Adipocyte (in vitro differentiated cells): ENCODE measurements at regions not wholly inside any gene's neighbourhood (a gene's known extent, or its start where the extent isn't known, plus 50 kb on each side); places are given as distances from the start of the nearest gene placed in this dataset.
"Not testable (repeated sequence)": the region's sequence is repeated elsewhere in the genome, so short reads cannot be mapped to it uniquely, and the experiment has no call there.

Experiments
- DNase-seq: peaks from one replicate; pipeline ENCODE4 v3.0.0-alpha.2; 2015; ENCODE audit warnings: low read depth
- H3K27me3 ChIP-seq: replicated peaks from 2 replicates; pipeline ENCODE4 v1.7.0; 2013; ENCODE audit warnings: mild to moderate bottlenecking, low read length, moderate library complexity; ENCODE audit not compliant: control insufficient read depth, insufficient read depth
- H3K36me3 ChIP-seq: 2 replicates; pipeline ENCODE4 v1.7.0; 2013; ENCODE audit warnings: low read length, mild to moderate bottlenecking, moderate library complexity; ENCODE audit not compliant: control insufficient read depth, insufficient read depth, severe bottlenecking
- H3K4me1 ChIP-seq: 2 replicates; pipeline ENCODE4 v1.7.0; 2013; ENCODE audit warnings: mild to moderate bottlenecking, low read length, moderate library complexity; ENCODE audit not compliant: control insufficient read depth, insufficient read depth
- H3K4me3 ChIP-seq: 2 replicates; pipeline ENCODE4 v1.7.0; 2013; ENCODE audit warnings: mild to moderate bottlenecking, low read length, moderate library complexity
- H3K9ac ChIP-seq: 2 replicates; pipeline ENCODE4 v1.7.0; 2013; ENCODE audit warnings: mild to moderate bottlenecking, low read length, moderate library complexity
- H3K9me3 ChIP-seq: 2 replicates; pipeline ENCODE4 v1.7.0; 2013; ENCODE audit warnings: mild to moderate bottlenecking, low read length, moderate library complexity; ENCODE audit not compliant: control insufficient read depth

GRCh38 chr13:110044551-110045111 lies 258.2 kb upstream of the IRS2 start:
- no peaks in the 10 kb centered on the region for H3K27me3 ChIP-seq
- H3K9me3 ChIP-seq, result no peaks in the 10 kb centered on the region
- no peaks in the 10 kb centered on the region for H3K36me3 ChIP-seq
- peak overlapping the region; percentile 76 for H3K9ac ChIP-seq
- H3K4me1 ChIP-seq, result peaks cover 33% of the 10 kb centered on the region
- peak; percentile 5 for DNase-seq
- peak overlapping the region; percentile 70 for H3K4me3 ChIP-seq

- no peaks in the 10 kb centered on the region for H3K36me3 ChIP-seq
- H3K4me1 ChIP-seq, result peaks cover 28% of the 10 kb centered on the region
- no peak overlapping the region for H3K9ac ChIP-seq
- H3K9me3 ChIP-seq, result no peaks in the 10 kb centered on the region
- H3K27me3 ChIP-seq, result no peaks in the 10 kb centered on the region
- no peak overlapping the region for H3K4me3 ChIP-seq
- peak; percentile 58 for DNase-seq
Measured at GRCh38 chr13:110042253-110042950, 256.0 kb upstream of the IRS2 start.

GRCh38 chr13:110041638-110042037 lies 255.3 kb upstream of the IRS2 start:
- H3K4me3 ChIP-seq, H3K9me3 ChIP-seq, DNase-seq, H3K9ac ChIP-seq, H3K27me3 ChIP-seq, H3K36me3 ChIP-seq: not testable (repeated sequence)
- H3K4me1 ChIP-seq, result peaks cover 20% of the 10 kb centered on the region

- Histone ChIP-seq H3K9ac (no peak overlapping the region), H3K9me3 (no peaks in the 10 kb centered on the region), H3K36me3 (no peaks in the 10 kb centered on the region), H3K27me3 (no peaks in the 10 kb centered on the region), H3K4me1 (no peaks in the 10 kb centered on the region), H3K4me3 (no peak overlapping the region)
- no peak for DNase-seq
Measured at GRCh38 chr13:110037925-110038573, 251.7 kb upstream of the IRS2 start.

- no peak overlapping the region for H3K4me3 ChIP-seq
- DNase-seq, result no peak
- H3K27me3 ChIP-seq, result peaks cover 3% of the 10 kb centered on the region
- no peak overlapping the region for H3K9ac ChIP-seq
- no peaks in the 10 kb centered on the region for H3K4me1 ChIP-seq
- no peaks in the 10 kb centered on the region for H3K36me3 ChIP-seq
- H3K9me3 ChIP-seq, result no peaks in the 10 kb centered on the region
Measured at GRCh38 chr13:110036060-110036459, 249.7 kb upstream of the IRS2 start.

GRCh38 chr13:110034031-110034549 lies 247.7 kb upstream of the IRS2 start:
- Histone ChIP-seq H3K9me3 (no peaks in the 10 kb centered on the region), H3K4me3 (no peak overlapping the region), H3K9ac (no peak overlapping the region), H3K27me3 (peaks cover 6% of the 10 kb centered on the region), H3K36me3 (no peaks in the 10 kb centered on the region), H3K4me1 (no peaks in the 10 kb centered on the region)
- DNase-seq, result no peak

GRCh38 chr13:110032969-110033368 lies 246.6 kb upstream of the IRS2 start:
- Histone ChIP-seq H3K27me3 (peaks cover 6% of the 10 kb centered on the region), H3K9me3 (no peaks in the 10 kb centered on the region), H3K4me3 (no peak overlapping the region), H3K36me3 (no peaks in the 10 kb centered on the region), H3K9ac (no peak overlapping the region), H3K4me1 (no peaks in the 10 kb centered on the region)
- no peak for DNase-seq

GRCh38 chr13:110030394-110030928 lies 244.1 kb upstream of the IRS2 start:
- Histone ChIP-seq H3K4me3 (no peak overlapping the region), H3K4me1 (no peaks in the 10 kb centered on the region), H3K36me3 (no peaks in the 10 kb centered on the region), H3K9ac (no peak overlapping the region), H3K27me3 (peaks cover 6% of the 10 kb centered on the region), H3K9me3 (peaks cover 4% of the 10 kb centered on the region)
- no peak for DNase-seq

- no peaks in the 10 kb centered on the region for H3K36me3 ChIP-seq
- no peak overlapping the region for H3K4me3 ChIP-seq
- peaks cover 8% of the 10 kb centered on the region for H3K9me3 ChIP-seq
- H3K4me1 ChIP-seq, result peaks cover 7% of the 10 kb centered on the region
- no peak overlapping the region for H3K9ac ChIP-seq
- H3K27me3 ChIP-seq, result peaks cover 6% of the 10 kb centered on the region
- DNase-seq, result no peak
Measured at GRCh38 chr13:110028838-110029621, 242.6 kb upstream of the IRS2 start.

GRCh38 chr13:110028311-110028710 lies 241.9 kb upstream of the IRS2 start:
- Histone ChIP-seq H3K4me3 (no peak overlapping the region), H3K9me3 (peaks cover 8% of the 10 kb centered on the region), H3K36me3 (no peaks in the 10 kb centered on the region), H3K9ac (no peak overlapping the region), H3K27me3 (peaks cover 6% of the 10 kb centered on the region), H3K4me1 (peaks cover 14% of the 10 kb centered on the region)
- no peak for DNase-seq
